Heart right ventricle (tissue), 16 donors: ENCODE measurements at regions not wholly inside any gene's neighbourhood (a gene's known extent, or its start where the extent isn't known, plus 50 kb on each side); places are given as distances from the start of the nearest gene placed in this dataset.

Source experiments
- ATAC-seq, 8 donors: fragments of 200-7000 bp; cut with Tn5 transposase; one replicate each; pipeline ENCODE4 v1.9.1; 2020; ENCODE audit warnings: mild to moderate bottlenecking in 8 of 8, moderate library complexity in 8 of 8, moderate number of reproducible peaks in 1 of 8
- DNase-seq, 2 donors: peaks; one replicate each; pipeline ENCODE4 v3.0.0-alpha.2; 2020
- H3K27ac ChIP-seq, 10 donors: fragments of 200-600 bp; sonication (generic) in 2 of 10; one replicate each; pipeline versions ENCODE4 v1.5.0 to v1.8.0; 2020 to 2022; ENCODE audit warnings: mild to moderate bottlenecking in 3 of 10
- H3K27me3 ChIP-seq, 7 donors: fragments of 200-600 bp; one replicate each; pipeline ENCODE4 v1.8.0; 2021 to 2022; ENCODE audit warnings: mild to moderate bottlenecking in 2 of 7
- H3K36me3 ChIP-seq, 9 donors: fragments of 200-600 bp; sonication (generic) in 1 of 9; one replicate each; pipeline versions ENCODE4 v1.5.0 to v1.8.0; 2020 to 2022; ENCODE audit warnings: mild to moderate bottlenecking in 2 of 9
- H3K4me1 ChIP-seq, 9 donors: fragments of 200-600 bp; sonication (generic) in 1 of 9; one replicate each; pipeline versions ENCODE4 v1.5.0 to v1.8.0; 2020 to 2022; ENCODE audit warnings: mild to moderate bottlenecking in 4 of 9
- H3K4me3 ChIP-seq, 10 donors: fragments of 200-600 bp; sonication (generic) in 2 of 10; one replicate each; pipeline versions ENCODE4 v1.5.0 to v1.8.0; 2020 to 2022; ENCODE audit warnings: mild to moderate bottlenecking in 7 of 10, moderate library complexity in 2 of 10
- H3K9me3 ChIP-seq, 11 donors: fragments of 200-600 bp in 10 of 11; sonication (generic) in 2 of 11; one replicate each; pipeline versions ENCODE4 v1.5.0 to v1.8.0; 2013 to 2022; ENCODE audit warnings: mild to moderate bottlenecking in 2 of 11, control low read depth in 1 of 11, moderate library complexity in 1 of 11
- CTCF ChIP-seq, 9 donors: fragments of 200-600 bp; sonication (generic) in 2 of 9; IDR thresholded peaks; one replicate each; pipeline versions ENCODE4 v1.5.0 to v1.8.0; 2021 to 2022; ENCODE audit warnings: antibody characterized with exemption in 9 of 9, mild to moderate bottlenecking in 5 of 9, moderate library complexity in 1 of 9
- WGBS, 2 donors: extraction: QIAGEN DNeasy Blood & Tissue Kit; methylation state at CpG; one replicate each; pipeline ENCODE4 v1.1.7; 2013; ENCODE audit warnings: inconsistent platforms in 1 of 2; 5-methylcytosine and 5-hydroxymethylcytosine counted together
- intact Hi-C, 10 donors: fragments of 100-400 bp; cut with DNase I; formaldehyde crosslinking; loops; one replicate each; pipeline versions ENCODE4 v1.11.1 to v1.14.2; 2022
- donor health status: Arrhythmogenic right ventricular cardiomyopathy.
- donor health status: ischemic (EF 13 %, LVEDD 7.1; RV severe dilation, severe dysfunction).
- donor health status: healthy with polysubstance abuse.
- donor health status: DM: no; HTN: yes; CAD: no.
- donor health status: DM: no; HTN: no; CAD: no.
- donor health status: ischemic (EF 25% LVEDD 6.9; RV normal size, moderate dysfunction).
- donor health status: ischemic (EF 25% LVEDD 5.7; RV mildly dilated, moderate dysfunction).
- donor health status: healthy.
- donor health status: DM: yes; HTN: yes; CAD: no.
- donor health status: Ischemic cardiomyopathy.
- donor health status: ischemic (EF 35%, LVEDD 5.7; RV mildly dilated, moderate dysfunction).
- donor health status: nonischemic (EF 11% LVEDD 7.7; RV severe dilation, severe dysfunction).
- donor health status: DM: yes; HTN: yes; CAD: no.
- donor health status: PGD.
- donor health status: ischemic (EF 29% LVEDD 5.4; RV normal size, mild dysfunction).
- donor health status: nonischemic (EF 23%, LVEDD 6.1; RV moderate dilation, normal function).

- H3K36me3 ChIP-seq, result no peaks in the 10 kb centered on the region
- TF ChIP-seq CTCF (IDR thresholded peaks at IDR 0.05), result no peak
- 71 to 76% methylated on average over 7 of the region's 7 CpGs for WGBS, 2 donors
- H3K27me3 ChIP-seq, result peaks cover 0 to 5% (median 0%) of the 10 kb centered on the region in 7 donors
- H3K4me3 ChIP-seq, result no peak overlapping the region
- ATAC-seq, result no peak
- intact Hi-C loops, result no loop called here
- no peaks in the 10 kb centered on the region for H3K4me1 ChIP-seq
- peaks cover 0 to 8% (median 0%) of the 10 kb centered on the region in 11 donors for H3K9me3 ChIP-seq
- no peak for DNase-seq
- H3K27ac ChIP-seq, result no peak overlapping the region
Measured at GRCh38 chr5:6222121-6222520, 156.2 kb downstream of the MED10 start.

GRCh38 chr5:6221141-6221626 is 157.2 kb downstream of the MED10 start:
- H3K27ac ChIP-seq, result no peak overlapping the region
- H3K4me3 ChIP-seq, result no peak overlapping the region
- DNase-seq, result no peak
- ATAC-seq, result no peak
- H3K36me3 ChIP-seq, result no peaks in the 10 kb centered on the region
- peaks cover 0 to 8% (median 0%) of the 10 kb centered on the region in 11 donors for H3K9me3 ChIP-seq
- peaks cover 0 to 5% (median 0%) of the 10 kb centered on the region in 7 donors for H3K27me3 ChIP-seq
- WGBS, 2 donors, result 89 to 91% methylated on average over 6 of the region's 6 CpGs
- intact Hi-C loops, result no loop called here
- no peaks in the 10 kb centered on the region for H3K4me1 ChIP-seq
- TF ChIP-seq CTCF (IDR thresholded peaks at IDR 0.05), result no peak

GRCh38 chr5:6220346-6221088 is 157.8 kb downstream of the MED10 start:
- H3K9me3 ChIP-seq, result peaks cover 0 to 8% (median 0%) of the 10 kb centered on the region in 11 donors
- no peaks in the 10 kb centered on the region for H3K36me3 ChIP-seq
- DNase-seq, result no peak
- H3K27ac ChIP-seq, result no peak overlapping the region
- peaks cover 0 to 5% (median 0%) of the 10 kb centered on the region in 7 donors for H3K27me3 ChIP-seq
- ATAC-seq, result peak in 1 of 8 donors; percentile 50
- WGBS, 2 donors, result 58 to 62% methylated on average over 15 of the region's 15 CpGs
- intact Hi-C loops, result no loop called here
- no peaks in the 10 kb centered on the region for H3K4me1 ChIP-seq
- TF ChIP-seq CTCF (IDR thresholded peaks at IDR 0.05), result no peak
- no peak overlapping the region for H3K4me3 ChIP-seq

GRCh38 chr5:6218517-6218916 is 159.8 kb downstream of the MED10 start:
- intact Hi-C loops, result no loop called here
- Histone ChIP-seq H3K27ac (no peak overlapping the region), H3K4me3 (no peak overlapping the region), H3K9me3 (peaks cover 0 to 8% (median 0%) of the 10 kb centered on the region in 11 donors), H3K27me3 (peaks cover 0 to 5% (median 0%) of the 10 kb centered on the region in 7 donors), H3K36me3 (no peaks in the 10 kb centered on the region), H3K4me1 (no peaks in the 10 kb centered on the region)
- no peak for TF ChIP-seq CTCF (IDR thresholded peaks at IDR 0.05)
- DNase-seq (no peak), ATAC-seq (no peak)
- WGBS, 2 donors, result 63 to 65% methylated on average over 6 of the region's 6 CpGs
